Kidney (tissue), 13 donors: ENCODE measurements at regions not wholly inside any gene's neighbourhood (a gene's known extent, or its start where the extent isn't known, plus 50 kb on each side); places are given as distances from the start of the nearest gene placed in this dataset.

ENCODE experiments used
- DNase-seq, 5 donors: peaks; one replicate each; pipeline ENCODE4 v3.0.0-alpha.2; 2013 to 2020
- FAIRE-seq: peaks from 2 replicates; lab custom pipeline; 2012; peaks lifted over from hg19 to GRCh38; lab: Jason Lieb, UNC
- H3K27ac ChIP-seq, 2 donors: one replicate each; pipeline ENCODE4 v1.7.0; 2013; ENCODE audit warnings: low read depth in 2 of 2, low read length in 2 of 2, inconsistent platforms in 1 of 2
- H3K27me3 ChIP-seq: one replicate; pipeline ENCODE4 v1.7.1; 2013; ENCODE audit warnings: low read length, inconsistent platforms; ENCODE audit not compliant: control insufficient read depth, insufficient read depth
- H3K36me3 ChIP-seq, 3 donors: one replicate each; pipeline versions ENCODE4 v1.7.0 to v1.7.1; 2013; ENCODE audit warnings: low read length in 3 of 3, control low read depth in 1 of 3, inconsistent platforms in 1 of 3; ENCODE audit not compliant: insufficient read depth in 3 of 3, control insufficient read depth in 2 of 3
- H3K4me1 ChIP-seq, 3 donors: one replicate each; pipeline versions ENCODE4 v1.7.0 to v1.7.1; 2013; ENCODE audit warnings: low read length in 3 of 3, inconsistent platforms in 1 of 3, low read depth in 1 of 3; ENCODE audit not compliant: control insufficient read depth in 2 of 3, insufficient read depth in 2 of 3
- H3K4me3 ChIP-seq, 3 donors: one replicate each; pipeline versions ENCODE4 v1.7.0 to v1.8.1; 2013; ENCODE audit warnings: low read length in 3 of 3, control low read depth in 1 of 3, inconsistent platforms in 1 of 3
- H3K9ac ChIP-seq, 3 donors: one replicate each; pipeline versions ENCODE4 v1.7.0 to v1.7.1; 2013; ENCODE audit warnings: low read length in 3 of 3, control low read depth in 1 of 3, inconsistent platforms in 1 of 3
- H3K9me3 ChIP-seq, 3 donors: one replicate each; pipeline versions ENCODE4 v1.7.0 to v1.7.1; 2013; ENCODE audit warnings: low read length in 3 of 3, control low read depth in 1 of 3, inconsistent platforms in 1 of 3; ENCODE audit not compliant: control insufficient read depth in 2 of 3, insufficient read depth in 1 of 3
- CTCF ChIP-seq: IDR thresholded peaks from 3 replicates; pipeline ENCODE4 v1.5.1; 2012; ENCODE audit warnings: mild to moderate bottlenecking, moderate library complexity, borderline replicate concordance; ENCODE audit not compliant: insufficient read depth; ENCODE audit errors: extremely low read depth
- intact Hi-C: fragments of 100-400 bp; cut with DNase I; formaldehyde crosslinking; loops from one replicate; pipeline ENCODE4 v1.11.1; 2022
- donor health status: control.
- donor health status: control.
- donor health status: control.
- donor health status: control.
- donor health status: control.
- donor health status: DM: yes; HTN: yes; CAD: no.
- donor health status: Normal renal cell carcinoma (clear cell type).

- no peak for TF ChIP-seq CTCF
- no peak overlapping the region for H3K27ac ChIP-seq
- no peaks in the 10 kb centered on the region for H3K9me3 ChIP-seq
- no peak overlapping the region for H3K4me3 ChIP-seq
- DNase-seq (peak in 2 of 5 donors; percentile 1 to 23), FAIRE-seq (no peak)
- no peaks in the 10 kb centered on the region for H3K27me3 ChIP-seq
- intact Hi-C loops, result no loop called here
- H3K36me3 ChIP-seq, result no peaks in the 10 kb centered on the region
- H3K9ac ChIP-seq, result no peak overlapping the region
- H3K4me1 ChIP-seq, result no peaks in the 10 kb centered on the region
These were observed 471.8 kb upstream of the PRMT6 start for GRCh38 chr1:106584676-106585075.

- no peaks in the 10 kb centered on the region for H3K9me3 ChIP-seq
- TF ChIP-seq CTCF, result no peak
- H3K9ac ChIP-seq, result no peak overlapping the region
- DNase-seq (no peak), FAIRE-seq (no peak)
- no peaks in the 10 kb centered on the region for H3K4me1 ChIP-seq
- no peak overlapping the region for H3K27ac ChIP-seq
- intact Hi-C loops, result no loop called here
- H3K36me3 ChIP-seq, result no peaks in the 10 kb centered on the region
- H3K27me3 ChIP-seq, result no peaks in the 10 kb centered on the region
- no peak overlapping the region for H3K4me3 ChIP-seq
These were observed 455.8 kb upstream of the PRMT6 start for GRCh38 chr1:106600626-106601025.

GRCh38 chr1:106603616-106604015 lies 452.9 kb upstream of the PRMT6 start:
- no peak for FAIRE-seq
- H3K27ac ChIP-seq, result no peak overlapping the region
- no peaks in the 10 kb centered on the region for H3K27me3 ChIP-seq
- H3K36me3 ChIP-seq, result no peaks in the 10 kb centered on the region
- H3K9me3 ChIP-seq, result no peaks in the 10 kb centered on the region
- TF ChIP-seq CTCF, result no peak
- intact Hi-C loops, result no loop called here
- no peak overlapping the region for H3K9ac ChIP-seq
- H3K4me3 ChIP-seq, result no peak overlapping the region
- H3K4me1 ChIP-seq, result no peaks in the 10 kb centered on the region
- no peak for DNase-seq

GRCh38 chr1:106608841-106609240 lies 447.6 kb upstream of the PRMT6 start:
- Histone ChIP-seq H3K9ac (no peak overlapping the region), H3K27me3 (no peaks in the 10 kb centered on the region), H3K4me3 (no peak overlapping the region), H3K27ac (no peak overlapping the region), H3K9me3 (no peaks in the 10 kb centered on the region), H3K4me1 (no peaks in the 10 kb centered on the region), H3K36me3 (no peaks in the 10 kb centered on the region)
- no peak for TF ChIP-seq CTCF
- intact Hi-C loops, result no loop called here
- DNase-seq (no peak), FAIRE-seq (no peak)
